HG02642 (cell line): ENCODE measurements at regions not wholly inside any gene's neighbourhood (a gene's known extent, or its start where the extent isn't known, plus 50 kb on each side); places are given as distances from the start of the nearest gene placed in this dataset.

Experiments
- ATAC-seq: cut with Tn5 transposase; IDR thresholded peaks from one replicate; pipeline ENCODE4 v1.9.1; 2021; ENCODE audit warnings: mild to moderate bottlenecking; ENCODE audit not compliant: unreplicated experiment, poor library complexity

DNA sequence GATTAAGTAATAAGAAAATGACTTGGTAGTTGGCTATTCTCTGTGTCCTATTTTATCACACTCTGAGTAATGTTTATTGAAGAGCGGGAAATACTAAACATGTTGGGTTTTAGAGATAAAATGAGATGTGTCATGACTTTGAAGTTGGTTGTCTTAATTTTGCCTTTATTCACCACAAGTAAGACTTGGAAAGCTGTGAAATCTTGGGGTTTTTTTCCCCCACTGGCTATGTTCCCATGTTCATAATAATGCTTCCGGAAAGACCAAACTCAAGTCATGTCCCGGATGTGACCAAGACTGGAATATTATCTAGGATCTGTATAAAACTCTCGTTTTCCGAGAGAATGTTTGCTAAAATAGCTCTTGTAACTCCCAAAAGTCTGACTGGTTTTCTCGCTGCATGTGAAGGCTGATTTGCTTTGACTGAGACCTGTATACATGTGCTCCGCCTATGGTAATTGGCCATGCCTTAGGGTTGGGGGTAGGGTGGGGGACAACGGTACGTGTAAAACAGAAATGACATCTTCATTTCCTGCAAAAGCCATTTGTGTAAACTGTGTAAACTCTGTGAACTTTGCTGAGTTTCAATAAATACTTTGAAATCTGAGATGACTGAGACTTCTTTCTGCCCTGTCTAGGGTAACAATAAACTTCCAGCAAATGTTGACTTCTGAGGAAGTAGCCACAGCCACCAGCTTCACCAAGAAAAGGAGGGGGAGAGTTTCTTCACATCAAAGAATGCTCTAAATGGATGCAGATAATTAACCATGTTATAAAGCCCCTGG, 169.6 kb downstream of the ZNF365 start:
- no peak for ATAC-seq

- ATAC-seq = no peak
Measured at GRCh38 chr10:62545160-62546066, 171.2 kb downstream of the ZNF365 start.

DNA sequence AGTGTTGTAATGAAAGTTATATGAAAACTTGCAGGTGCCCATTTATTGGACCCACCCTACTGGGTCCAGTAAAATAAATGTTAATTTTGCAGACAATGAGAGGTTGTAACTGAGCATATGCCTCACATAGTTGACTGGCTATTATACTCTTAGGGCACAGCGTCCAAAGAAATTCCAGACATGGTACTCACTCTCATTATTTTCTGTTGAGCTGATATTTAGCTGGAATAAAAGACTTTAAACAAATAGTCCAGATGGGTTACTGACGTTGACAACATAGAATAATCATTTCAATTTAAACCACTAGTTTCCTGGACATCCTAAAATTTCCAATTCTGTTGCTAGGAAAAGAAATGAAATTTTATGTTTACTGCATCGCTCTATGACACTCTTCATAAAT, 174.5 kb downstream of the ZNF365 start:
- ATAC-seq = no peak

GRCh38 chr10:62550173-62550572, 176.0 kb downstream of the ZNF365 start:
- no peak for ATAC-seq

DNA sequence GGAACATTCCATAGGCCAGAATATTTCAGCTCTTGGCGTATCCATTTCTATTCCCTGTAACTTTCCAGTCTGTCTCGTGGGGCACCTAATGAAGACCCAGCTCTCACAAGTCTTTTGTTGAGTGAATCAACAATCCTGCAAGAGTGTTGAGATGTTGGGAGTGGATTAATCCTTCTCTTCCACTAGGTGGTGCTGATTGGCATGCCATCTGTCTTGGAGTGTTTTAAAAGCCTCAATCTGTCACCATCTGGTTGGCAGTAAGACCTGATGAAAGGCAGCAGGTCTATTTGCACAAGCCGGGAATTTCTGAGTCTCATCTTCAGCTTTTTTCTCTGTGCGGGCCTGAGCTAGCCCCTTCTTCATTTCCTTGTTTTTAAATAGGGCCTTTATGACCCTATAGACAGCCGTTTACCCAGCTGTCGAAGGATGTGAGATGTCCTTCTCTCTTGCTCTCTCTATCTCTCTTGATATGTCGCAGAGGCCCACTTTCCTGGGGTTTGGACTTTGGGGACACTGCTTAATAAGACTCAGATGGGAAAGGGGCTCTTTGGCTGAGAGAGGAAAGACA, 180.5 kb downstream of the ZNF365 start:
- ATAC-seq = peak; percentile 81

DNA sequence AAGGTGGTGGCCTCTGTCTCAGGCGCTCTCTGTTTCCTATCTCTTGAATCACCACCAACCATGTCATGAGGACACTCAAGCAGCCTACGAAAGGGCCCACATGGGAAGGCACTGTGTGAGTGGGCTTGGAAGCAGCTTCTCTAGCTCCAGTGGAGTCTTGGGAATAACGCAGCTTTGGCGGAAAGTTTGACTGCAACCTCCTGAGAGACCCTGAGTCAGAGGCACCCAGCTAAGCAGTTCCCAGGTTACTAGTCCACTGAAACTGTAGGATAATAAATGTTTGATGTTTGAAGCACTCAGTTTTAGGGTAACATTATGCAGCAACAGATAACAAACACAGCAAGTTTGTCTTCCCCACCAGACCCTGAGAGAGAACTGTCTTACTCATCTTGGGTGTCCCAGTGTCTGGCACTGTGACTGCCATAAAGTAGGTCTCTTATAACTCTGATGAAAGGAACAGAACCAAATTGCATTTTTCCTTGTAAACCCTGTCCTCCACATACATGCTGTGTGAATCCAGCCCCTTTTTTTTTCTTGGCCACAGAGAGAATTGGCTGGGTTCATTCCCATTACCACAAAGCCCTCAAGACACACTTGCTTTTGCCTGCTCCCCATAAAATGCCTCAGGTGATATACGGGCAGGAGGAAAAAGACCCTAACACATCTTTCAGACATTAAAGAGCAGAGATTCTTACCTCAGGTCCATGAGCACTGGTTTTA, 185.5 kb downstream of the ZNF365 start:
- ATAC-seq = no peak

DNA sequence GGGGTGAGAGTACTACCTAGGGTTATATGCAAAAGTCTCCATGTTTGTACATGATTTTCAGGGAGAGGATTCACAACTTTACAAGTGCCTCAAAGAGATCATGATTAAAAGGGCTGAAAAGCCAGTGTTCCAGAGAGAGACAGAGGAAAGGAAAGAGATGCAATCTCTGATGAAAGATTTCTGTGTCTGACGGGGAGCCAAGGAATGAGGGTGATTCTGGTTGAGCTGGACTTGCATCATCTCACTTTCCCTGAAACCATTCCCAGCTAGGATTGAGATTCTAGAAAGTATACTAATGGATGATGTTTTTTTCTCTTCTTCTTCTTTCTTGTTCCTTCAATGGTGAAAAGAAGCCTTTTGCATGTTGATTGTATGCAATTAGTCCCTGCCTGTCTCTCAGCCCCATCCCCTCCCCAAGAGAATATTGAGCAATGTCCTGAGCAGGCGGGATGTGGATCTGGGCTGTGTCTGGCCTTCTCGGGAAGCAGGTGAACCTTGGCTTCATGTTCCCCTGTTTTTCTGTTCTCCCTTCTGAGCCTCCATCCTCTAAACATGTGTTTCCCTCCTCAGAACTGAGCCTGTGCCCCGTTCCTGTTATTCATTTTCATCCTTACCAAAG, 186.1 kb downstream of the ZNF365 start:
- ATAC-seq = no peak

- ATAC-seq = no peak
Measured at GRCh38 chr10:62561151-62561550, 187.0 kb downstream of the ZNF365 start.

- no peak for ATAC-seq
Measured at GRCh38 chr10:62562101-62562500, 187.9 kb downstream of the ZNF365 start.

DNA sequence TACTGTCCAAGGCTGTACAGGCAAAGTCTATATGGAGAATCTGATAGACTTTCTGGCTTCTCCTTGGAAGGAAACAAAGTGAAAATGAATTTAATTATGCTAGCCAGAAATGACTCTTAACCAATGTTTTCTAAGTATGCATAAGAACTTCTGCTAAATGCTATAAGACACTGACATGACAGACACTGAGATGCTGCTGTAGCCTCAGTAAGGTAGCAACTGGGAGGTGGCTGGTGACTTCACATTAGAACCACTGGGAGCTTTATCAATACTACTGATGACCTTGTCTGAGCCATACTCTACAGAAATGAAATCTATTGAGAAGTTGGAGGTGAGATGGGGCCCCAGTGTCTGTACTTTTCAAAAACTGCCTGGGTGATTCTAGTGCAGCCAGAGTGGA, 188.6 kb downstream of the ZNF365 start:
- ATAC-seq = no peak

DNA sequence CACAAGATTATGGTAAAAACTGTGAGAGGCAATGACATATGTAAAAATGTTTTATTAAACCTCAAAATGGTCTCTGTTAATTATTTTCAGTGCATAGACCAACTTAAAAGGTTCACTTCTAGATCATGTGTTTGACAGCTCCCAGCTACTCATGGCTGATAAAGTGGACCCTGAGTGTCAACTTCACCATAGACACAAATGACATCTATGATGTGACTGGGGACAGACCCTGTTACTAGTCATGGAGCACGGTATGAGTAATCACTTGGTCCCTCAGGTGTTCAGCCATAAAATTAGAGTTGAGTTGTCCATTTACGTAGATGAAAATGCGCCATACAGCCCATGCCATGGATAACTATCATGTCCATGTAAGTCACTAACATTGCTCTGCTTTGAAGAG, 199.8 kb downstream of the ZNF365 start:
- no peak for ATAC-seq

DNA sequence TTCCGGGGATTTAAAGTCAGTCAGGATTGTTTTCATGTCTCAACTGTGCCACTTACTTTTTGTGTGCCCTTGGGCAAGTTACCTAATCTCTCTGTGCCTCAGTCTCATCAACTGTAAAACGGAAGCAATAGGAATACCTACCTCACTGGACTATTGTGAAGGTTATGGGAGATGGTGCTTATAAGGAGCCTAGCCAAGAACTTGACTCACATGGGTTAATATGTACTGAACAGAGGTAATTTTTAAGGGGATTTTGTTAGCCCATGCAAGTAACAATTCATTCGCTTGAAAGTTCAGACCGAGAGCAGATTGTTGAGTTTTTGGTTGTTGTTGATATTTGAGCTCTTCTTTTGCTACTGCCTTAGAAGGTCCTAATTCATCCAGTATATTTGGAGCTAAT, 202.9 kb downstream of the ZNF365 start:
- no peak for ATAC-seq

- ATAC-seq = no peak
Measured at GRCh38 chr10:62577666-62578291, 203.6 kb downstream of the ZNF365 start.

- no peak for ATAC-seq
Measured at GRCh38 chr10:62578301-62578700, 204.1 kb downstream of the ZNF365 start.

DNA sequence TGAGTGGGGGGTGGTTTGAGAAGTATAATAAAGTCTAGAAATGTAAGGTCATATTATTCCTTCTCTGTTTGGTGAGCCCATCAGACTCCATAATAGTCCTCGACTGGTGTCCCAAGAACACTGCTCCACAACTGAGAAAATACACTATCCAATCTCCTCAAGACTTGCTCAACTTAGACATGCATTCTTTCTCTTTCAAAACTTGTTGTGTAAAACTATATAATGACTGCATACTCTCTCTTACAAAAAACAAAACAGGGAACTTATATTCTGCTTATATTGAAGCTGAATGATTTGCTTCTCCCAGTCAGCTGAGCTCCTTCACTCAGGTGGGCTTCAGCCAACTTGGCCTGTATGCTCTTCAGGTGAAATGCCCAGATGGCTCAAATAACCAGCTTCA, 204.7 kb downstream of the ZNF365 start:
- no peak for ATAC-seq

- ATAC-seq = no peak
Measured at GRCh38 chr10:62580396-62580795, 206.2 kb downstream of the ZNF365 start.

DNA sequence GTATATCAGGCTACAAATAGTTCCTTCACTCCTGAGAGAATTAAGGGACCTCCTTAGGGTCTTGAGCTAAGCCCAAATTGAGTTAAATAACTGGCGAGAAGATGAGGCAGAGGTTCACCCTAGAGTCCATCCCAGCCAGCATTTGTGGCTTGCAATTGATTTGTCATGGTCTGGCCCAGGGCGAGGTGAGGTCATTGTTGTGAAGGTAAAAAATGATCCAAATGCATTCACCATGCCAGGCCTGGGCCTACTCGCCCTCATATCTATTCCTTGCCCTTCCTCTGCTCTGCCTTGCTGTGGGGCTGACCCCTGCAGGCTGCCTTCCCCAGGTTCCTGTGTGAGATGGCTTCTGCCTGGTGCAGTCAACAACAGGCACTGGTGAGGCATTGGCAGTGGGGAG, 207.2 kb downstream of the ZNF365 start:
- ATAC-seq = no peak

- no peak for ATAC-seq
Measured at GRCh38 chr10:62582101-62582705, 208.0 kb downstream of the ZNF365 start.

GRCh38 chr10:62582804-62583208, 208.6 kb downstream of the ZNF365 start:
- no peak for ATAC-seq
